Psoas muscle (tissue), 7 donors: ENCODE measurements at regions not wholly inside any gene's neighbourhood (a gene's known extent, or its start where the extent isn't known, plus 50 kb on each side); places are given as distances from the start of the nearest gene placed in this dataset.

Source experiments
- ATAC-seq, 4 donors: fragments of 200-7000 bp; cut with Tn5 transposase; one replicate each; pipeline ENCODE4 v1.9.1; 2020; ENCODE audit warnings: moderate library complexity in 3 of 4, mild to moderate bottlenecking in 2 of 4
- DNase-seq, 2 donors: peaks; one replicate each; pipeline ENCODE4 v3.0.0-alpha.2; 2020
- H3K27ac ChIP-seq: fragments of 200-600 bp; one replicate; pipeline ENCODE4 v1.8.0; 2022
- H3K27me3 ChIP-seq, 3 donors: fragments of 200-600 bp in 1 of 3; one replicate each; pipeline versions ENCODE4 v1.6.1 to v1.8.0; 2013 to 2022; ENCODE audit warnings: low read length in 2 of 3, mild to moderate bottlenecking in 2 of 3, moderate library complexity in 1 of 3; ENCODE audit not compliant: insufficient read depth in 3 of 3
- H3K36me3 ChIP-seq, 2 donors: fragments of 200-600 bp in 1 of 2; one replicate each; pipeline versions ENCODE4 v1.6.1 to v1.8.0; 2013 to 2022; ENCODE audit warnings: low read depth in 1 of 2, mild to moderate bottlenecking in 1 of 2, moderate library complexity in 1 of 2; ENCODE audit not compliant: insufficient read depth in 1 of 2
- H3K4me1 ChIP-seq: fragments of 200-600 bp; one replicate; pipeline ENCODE4 v1.8.0; 2022
- H3K4me3 ChIP-seq: fragments of 200-600 bp; one replicate; pipeline ENCODE4 v1.8.0; 2022; ENCODE audit warnings: mild to moderate bottlenecking
- H3K9me3 ChIP-seq: fragments of 200-600 bp; one replicate; pipeline ENCODE4 v1.8.0; 2022
- WGBS, 3 donors: extraction: QIAGEN DNeasy Blood & Tissue Kit; methylation state at CpG; one replicate each; pipeline versions ENCODE4 v1.1.6 to v1.1.7; 2013; 5-methylcytosine and 5-hydroxymethylcytosine counted together
- intact Hi-C, 2 donors: fragments of 100-400 bp; cut with DNase I; formaldehyde crosslinking; loops; one replicate each; pipeline versions ENCODE4 v1.11.0 to v1.14.2; 2022
- TF ChIP-seq, protein P1 (sequence below): fragments of 200-600 bp; IDR thresholded peaks from one replicate; pipeline ENCODE4 v1.8.0; 2022; ENCODE audit warnings: antibody characterized with exemption
- donor health status: healthy with polysubstance abuse.
- donor health status: DM: no; HTN: no; CAD: no; lungs with moderate emphysema.
- donor health status: Bipolar disorder and iron deficiency.
- donor health status: healthy.
- donor health status: DM: yes; HTN: yes; CAD: no.
- donor health status: DM: no; HTN: no; CAD: no.
- donor health status: DM: yes; HTN: yes; CAD: no.

DNA sequence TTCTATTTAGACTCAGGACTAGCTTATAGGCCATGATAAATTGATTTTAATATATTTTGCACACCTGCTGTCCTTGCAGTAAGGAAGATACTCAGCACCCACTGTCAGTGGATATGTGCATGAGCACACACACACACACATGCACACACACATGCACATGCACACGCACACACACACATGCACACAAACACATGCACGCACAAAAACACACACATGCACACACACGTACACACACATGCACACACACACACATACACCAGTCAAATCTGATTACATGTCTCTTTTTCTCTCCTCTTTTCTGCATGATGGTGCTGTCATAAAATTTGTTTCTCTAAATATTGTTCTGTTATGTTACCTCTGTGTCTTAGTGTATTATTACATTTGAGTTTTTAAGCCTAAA is 87.3 kb upstream of the OSTN start:
- H3K27ac ChIP-seq: no peak overlapping the region
- H3K4me3 ChIP-seq: no peak overlapping the region
- H3K36me3 ChIP-seq: no peaks in the 10 kb centered on the region
- DNase-seq: no peak
- H3K27me3 ChIP-seq: no peaks in the 10 kb centered on the region
- no peak for ATAC-seq
- WGBS, 3 donors: 60 to 93% (median 90%) methylated on average over 3 of the region's 3 CpGs
- H3K4me1 ChIP-seq: no peaks in the 10 kb centered on the region
- H3K9me3 ChIP-seq: no peaks in the 10 kb centered on the region
- TF ChIP-seq, protein P1, sequence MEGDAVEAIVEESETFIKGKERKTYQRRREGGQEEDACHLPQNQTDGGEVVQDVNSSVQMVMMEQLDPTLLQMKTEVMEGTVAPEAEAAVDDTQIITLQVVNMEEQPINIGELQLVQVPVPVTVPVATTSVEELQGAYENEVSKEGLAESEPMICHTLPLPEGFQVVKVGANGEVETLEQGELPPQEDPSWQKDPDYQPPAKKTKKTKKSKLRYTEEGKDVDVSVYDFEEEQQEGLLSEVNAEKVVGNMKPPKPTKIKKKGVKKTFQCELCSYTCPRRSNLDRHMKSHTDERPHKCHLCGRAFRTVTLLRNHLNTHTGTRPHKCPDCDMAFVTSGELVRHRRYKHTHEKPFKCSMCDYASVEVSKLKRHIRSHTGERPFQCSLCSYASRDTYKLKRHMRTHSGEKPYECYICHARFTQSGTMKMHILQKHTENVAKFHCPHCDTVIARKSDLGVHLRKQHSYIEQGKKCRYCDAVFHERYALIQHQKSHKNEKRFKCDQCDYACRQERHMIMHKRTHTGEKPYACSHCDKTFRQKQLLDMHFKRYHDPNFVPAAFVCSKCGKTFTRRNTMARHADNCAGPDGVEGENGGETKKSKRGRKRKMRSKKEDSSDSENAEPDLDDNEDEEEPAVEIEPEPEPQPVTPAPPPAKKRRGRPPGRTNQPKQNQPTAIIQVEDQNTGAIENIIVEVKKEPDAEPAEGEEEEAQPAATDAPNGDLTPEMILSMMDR: no peak
- intact Hi-C loops: no loop called here

DNA sequence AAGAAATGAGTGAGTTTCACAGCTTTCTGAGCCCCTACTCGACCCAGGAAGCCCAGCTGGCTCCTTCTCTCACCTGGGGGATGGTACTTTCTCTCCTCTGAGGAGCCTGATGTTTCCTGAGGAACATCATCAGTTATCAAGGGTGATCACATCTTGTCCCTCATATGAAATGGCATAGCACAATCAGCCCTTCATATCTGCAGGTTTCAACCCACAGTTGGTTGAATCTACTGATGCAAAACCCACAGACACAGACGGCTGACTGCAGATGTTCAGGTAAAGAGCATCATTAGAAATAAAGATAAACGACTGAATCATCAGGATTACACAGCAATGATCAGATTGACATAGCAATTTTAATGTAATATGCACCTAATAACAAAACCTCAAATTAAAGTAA is 93.6 kb upstream of the OSTN start:
- Histone ChIP-seq H3K27ac (no peak overlapping the region), H3K36me3 (no peaks in the 10 kb centered on the region), H3K9me3 (no peaks in the 10 kb centered on the region), H3K4me3 (no peak overlapping the region), H3K27me3 (peaks cover 0 to 2% (median 0%) of the 10 kb centered on the region in 3 donors), H3K4me1 (no peaks in the 10 kb centered on the region)
- intact Hi-C loops: no loop called here
- WGBS, 3 donors: 56 to 68% (median 60%) methylated on average over 3 of the region's 3 CpGs
- ATAC-seq: no peak
- no peak for DNase-seq
- TF ChIP-seq, protein P1: no peak

DNA sequence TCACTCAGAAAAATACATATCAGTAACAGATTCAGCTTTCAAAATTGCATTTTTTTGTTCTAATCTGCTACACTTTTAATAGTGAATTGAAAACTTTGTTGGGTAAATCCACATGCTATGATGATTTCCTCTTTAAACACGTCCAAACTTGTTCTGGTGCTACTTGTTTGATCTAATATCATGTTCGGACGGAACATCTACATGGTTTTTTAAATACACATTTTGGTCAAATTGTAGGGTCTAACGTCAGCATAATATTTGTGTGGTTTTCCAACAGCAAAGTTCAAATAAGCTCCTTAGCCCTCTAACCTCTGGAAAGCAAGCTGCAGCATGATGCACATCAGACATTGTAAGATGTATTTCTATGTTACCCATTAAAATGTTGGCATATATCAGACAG is 98.5 kb upstream of the OSTN start:
- Histone ChIP-seq H3K9me3 (no peaks in the 10 kb centered on the region), H3K27me3 (peaks cover 0 to 2% (median 0%) of the 10 kb centered on the region in 3 donors), H3K4me1 (no peaks in the 10 kb centered on the region), H3K27ac (no peak overlapping the region), H3K4me3 (no peak overlapping the region), H3K36me3 (no peaks in the 10 kb centered on the region)
- WGBS, 3 donors: 73 to 84% (median 79%) methylated on average over 4 of the region's 4 CpGs
- TF ChIP-seq, protein P1: no peak
- intact Hi-C loops: no loop called here
- DNase-seq (no peak), ATAC-seq (no peak)

DNA sequence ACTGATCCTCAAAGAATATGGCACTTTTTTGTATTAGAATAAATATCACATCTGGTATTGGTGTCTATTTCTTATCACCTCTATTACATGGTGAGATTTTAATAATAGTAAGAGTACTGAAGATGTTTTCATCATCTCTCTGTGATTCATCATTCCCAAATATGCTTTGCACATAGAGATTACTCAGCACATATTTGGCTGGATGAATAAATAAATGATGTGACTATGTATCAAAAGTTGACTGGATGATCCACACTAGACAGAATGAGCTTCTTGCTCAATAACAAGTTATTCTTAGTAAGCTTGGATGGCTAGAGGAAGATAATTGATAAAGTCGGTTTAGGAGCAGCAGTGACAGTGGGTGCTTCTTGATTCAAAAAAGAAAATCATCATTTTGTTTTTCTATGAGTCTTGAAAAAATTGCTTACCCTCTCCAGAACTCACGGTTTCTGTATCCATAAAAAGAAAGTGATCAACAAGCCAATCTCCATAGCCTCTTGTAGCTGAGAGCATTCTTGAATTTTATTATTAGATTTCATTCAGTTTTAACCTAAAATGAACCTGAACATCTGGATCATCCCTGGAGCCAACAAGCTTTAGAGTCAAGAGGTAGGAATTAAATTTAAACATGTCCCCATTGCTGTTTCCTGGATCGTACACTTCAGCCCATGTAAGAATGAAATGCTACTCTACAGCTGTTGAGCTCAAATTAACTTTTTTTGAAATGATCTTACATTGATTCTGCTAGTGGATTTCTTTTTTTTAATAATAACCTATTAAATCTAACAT is 104.8 kb upstream of the OSTN start:
- Histone ChIP-seq H3K27ac (no peak overlapping the region), H3K36me3 (no peaks in the 10 kb centered on the region), H3K4me1 (no peaks in the 10 kb centered on the region), H3K9me3 (no peaks in the 10 kb centered on the region), H3K27me3 (no peaks in the 10 kb centered on the region), H3K4me3 (no peak overlapping the region)
- intact Hi-C loops: no loop called here
- peak in 3 of 4 donors; percentile 23 to 49 (median 33) for ATAC-seq
- TF ChIP-seq, protein P1: no peak
- no peak for DNase-seq
- WGBS, 3 donors: 23 to 50% (median 28%) methylated on average over 3 of the region's 3 CpGs

DNA sequence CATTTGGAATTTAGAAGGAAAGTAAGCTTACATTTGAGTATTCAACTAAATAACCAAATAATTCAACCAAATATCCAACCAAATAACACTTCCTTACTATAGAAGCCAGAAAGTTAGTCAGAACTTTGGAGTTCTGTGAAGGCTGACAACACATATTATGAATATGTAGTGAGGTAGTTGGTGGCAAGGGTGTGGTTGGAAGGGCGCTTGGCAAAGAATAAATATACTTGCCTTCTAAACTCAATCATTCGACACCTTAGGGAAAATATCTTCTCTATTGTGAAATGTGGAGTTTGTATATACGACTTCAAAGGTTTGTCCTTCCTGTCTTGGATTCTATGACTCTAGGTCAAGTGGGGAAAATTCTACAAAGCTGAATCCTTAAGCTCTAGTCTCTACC is 111.7 kb upstream of the OSTN start:
- ATAC-seq (no peak), DNase-seq (no peak)
- Histone ChIP-seq H3K4me3 (no peak overlapping the region), H3K36me3 (no peaks in the 10 kb centered on the region), H3K4me1 (no peaks in the 10 kb centered on the region), H3K9me3 (no peaks in the 10 kb centered on the region), H3K27ac (no peak overlapping the region), H3K27me3 (no peaks in the 10 kb centered on the region)
- WGBS, 3 donors: 82 to 85% (median 84%) methylated on average over 3 of the region's 3 CpGs
- TF ChIP-seq, protein P1: no peak
- intact Hi-C loops: no loop called here
